ENCODE measurements at regions not wholly inside any gene's neighbourhood (a gene's known extent, or its start where the extent isn't known, plus 50 kb on each side); places are given as distances from the start of the nearest gene placed in this dataset.

DNA sequence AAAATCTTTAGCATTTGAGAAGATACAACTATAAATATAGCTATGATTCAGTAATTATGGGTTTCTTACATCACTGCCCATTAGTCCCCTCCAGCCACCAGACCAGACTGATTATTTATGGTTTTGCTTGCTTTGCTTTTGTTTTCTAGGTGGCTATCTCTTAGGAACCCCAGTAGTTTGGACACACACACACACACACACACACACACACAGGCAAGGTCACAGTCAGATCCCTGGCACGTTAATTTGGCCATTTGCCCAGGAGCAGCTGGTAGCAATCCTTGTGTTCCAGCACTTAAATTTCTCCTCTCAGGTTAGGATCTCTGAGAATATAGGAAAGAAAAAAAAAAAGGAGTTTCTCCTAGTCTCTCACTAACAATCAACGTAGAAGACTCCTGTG is 90.2 kb upstream of the RESF1 start:
- TF ChIP-seq CTCF (IDR thresholded peaks at IDR 0.05) (no peak), POLR2A (IDR thresholded peaks at IDR 0.05) (no peak), POLR2AphosphoS5 (IDR thresholded peaks at IDR 0.05) (no peak)

Data from prostate gland (tissue), 2 donors.